ENCODE measurements at regions not wholly inside any gene's neighbourhood (a gene's known extent, or its start where the extent isn't known, plus 50 kb on each side); places are given as distances from the start of the nearest gene placed in this dataset.

- TF ChIP-seq, protein P1, sequence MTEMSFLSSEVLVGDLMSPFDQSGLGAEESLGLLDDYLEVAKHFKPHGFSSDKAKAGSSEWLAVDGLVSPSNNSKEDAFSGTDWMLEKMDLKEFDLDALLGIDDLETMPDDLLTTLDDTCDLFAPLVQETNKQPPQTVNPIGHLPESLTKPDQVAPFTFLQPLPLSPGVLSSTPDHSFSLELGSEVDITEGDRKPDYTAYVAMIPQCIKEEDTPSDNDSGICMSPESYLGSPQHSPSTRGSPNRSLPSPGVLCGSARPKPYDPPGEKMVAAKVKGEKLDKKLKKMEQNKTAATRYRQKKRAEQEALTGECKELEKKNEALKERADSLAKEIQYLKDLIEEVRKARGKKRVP (CRISPR knock-in tag; IDR thresholded peaks at IDR 0.05): no peak
Observed at GRCh38 chr6:134374491-134375219, 56.7 kb upstream of the SGK1 start (continued).

- CTCF ChIA-PET (ENCODE audit: low intra/inter-chr PET ratio): interaction anchor here (0.6 kb wide), 1 partner anchor 909 kb away, joined by 3 read pairs; no protein-coding TSS in a partner anchor
Observed at GRCh38 chr6:134373993-134374392, 56.1 kb upstream of the SGK1 start.

More at GRCh38 chr6:134373993-134374392, 56.1 kb upstream of the SGK1 start:
- H3K9me1 ChIP-seq (ENCODE audit: control insufficient read depth, insufficient read depth, low read length): no peaks in the 10 kb centered on the region
- BruUV-seq (replicated peaks): no TSS peak
- no peak overlapping the region for H3K4me3 ChIP-seq
- no peaks in the 10 kb centered on the region for H4K20me1 ChIP-seq (replicated peaks; ENCODE audit: control insufficient read depth, insufficient read depth, low read length)
- POLR2A ChIA-PET: interaction anchor here (1.1 to 2.0 kb wide), 4 partner anchors 10 to 200 kb away, joined by 3 to 9 read pairs (median 6); no protein-coding TSS in a partner anchor
- H2AFZ ChIP-seq (ENCODE audit: low read depth, low read length): peak overlapping the region; percentile 88
- DNase-seq (ENCODE audit: extremely low read depth in 1 of 4, low spot score in 3 of 4) (no peak), FAIRE-seq (peak; percentile 6), ATAC-seq (peak; percentile 15)
- TF ChIP-seq, protein P2, sequence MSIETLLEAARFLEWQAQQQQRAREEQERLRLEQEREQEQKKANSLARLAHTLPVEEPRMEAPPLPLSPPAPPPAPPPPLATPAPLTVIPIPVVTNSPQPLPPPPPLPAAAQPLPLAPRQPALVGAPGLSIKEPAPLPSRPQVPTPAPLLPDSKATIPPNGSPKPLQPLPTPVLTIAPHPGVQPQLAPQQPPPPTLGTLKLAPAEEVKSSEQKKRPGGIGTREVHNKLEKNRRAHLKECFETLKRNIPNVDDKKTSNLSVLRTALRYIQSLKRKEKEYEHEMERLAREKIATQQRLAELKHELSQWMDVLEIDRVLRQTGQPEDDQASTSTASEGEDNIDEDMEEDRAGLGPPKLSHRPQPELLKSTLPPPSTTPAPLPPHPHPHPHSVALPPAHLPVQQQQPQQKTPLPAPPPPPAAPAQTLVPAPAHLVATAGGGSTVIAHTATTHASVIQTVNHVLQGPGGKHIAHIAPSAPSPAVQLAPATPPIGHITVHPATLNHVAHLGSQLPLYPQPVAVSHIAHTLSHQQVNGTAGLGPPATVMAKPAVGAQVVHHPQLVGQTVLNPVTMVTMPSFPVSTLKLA (conservative IDR thresholded peaks at IDR 0.05): no peak
- TF ChIP-seq CEBPB (tag; IDR thresholded peaks at IDR 0.05): peak; percentile 63; the same call in 1 of the 2 replicates
- 44% methylated on average over 5 of the region's 5 CpGs for WGBS (ENCODE audit: insufficient coverage, low coverage, missing lambda C conversion rate)
- in situ Hi-C loops (cut with MboI) (no loop called here), intact Hi-C loops (cut with micrococcal nuclease) (loop anchor here (10.0 kb wide), 1 partner anchor 199 kb away; no protein-coding TSS in a partner anchor)
- H3K4me1 ChIP-seq (replicated peaks in 1 of 2; ENCODE audit: control insufficient read depth in 2 of 2, insufficient read depth in 2 of 2, low read length in 2 of 2): peaks cover 0 to 19% of the 10 kb centered on the region in 2 experiments; a peak in 4 of 5 replicates
- H3K4me2 ChIP-seq (ENCODE audit: insufficient read depth, low read length): no peak overlapping the region
- no peaks in the 10 kb centered on the region for H3K27me3 ChIP-seq (ENCODE audit: control insufficient read depth in 2 of 2, insufficient read depth in 2 of 2, low read length in 2 of 2)
- H3K79me2 ChIP-seq (ENCODE audit: control insufficient read depth, insufficient read depth, low read length): no peaks in the 10 kb centered on the region
- no peaks in the 10 kb centered on the region for H3K9me3 ChIP-seq (replicated peaks; ENCODE audit: control insufficient read depth, insufficient read depth, low read depth, low read length)
- no peak overlapping the region for H3K9ac ChIP-seq (ENCODE audit: insufficient read depth in 1 of 2, low read depth in 2 of 2, low read length in 2 of 2)
- H3K27ac ChIP-seq (ENCODE audit: extremely low read depth, low read depth, low read length): peak overlapping the region; percentile 79
- H3K36me3 ChIP-seq (ENCODE audit: control insufficient read depth, insufficient read depth, low read length): no peaks in the 10 kb centered on the region
